NCI-H82 treated with DMSO at 0.1 percent for 48 hours (cell line): ENCODE measurements at regions not wholly inside any gene's neighbourhood (a gene's known extent, or its start where the extent isn't known, plus 50 kb on each side); places are given as distances from the start of the nearest gene placed in this dataset.
"Not testable (repeated sequence)": the region's sequence is repeated elsewhere in the genome, so short reads cannot be mapped to it uniquely, and the experiment has no call there.

Source experiments
- DNase-seq: peaks from one replicate; lab custom pipeline; 2025; ENCODE audit not compliant: unreplicated experiment; lab: John Stamatoyannopoulos, UW

GRCh38 chr1:219434923-219435297, 178.0 kb downstream of the ZC3H11B start:
- no peak for DNase-seq

- peak; percentile 22 for DNase-seq
Observed at GRCh38 chr1:219434285-219434922, 178.5 kb downstream of the ZC3H11B start.

GRCh38 chr1:219433496-219434131, 179.3 kb downstream of the ZC3H11B start:
- no peak for DNase-seq

GRCh38 chr1:219433001-219433400, 179.9 kb downstream of the ZC3H11B start:
- no peak for DNase-seq

GRCh38 chr1:219432191-219432606, 180.7 kb downstream of the ZC3H11B start:
- DNase-seq, result no peak

- DNase-seq, result no peak
Observed at GRCh38 chr1:219430419-219430818, 182.5 kb downstream of the ZC3H11B start.

- no peak for DNase-seq
Observed at GRCh38 chr1:219428651-219429050, 184.3 kb downstream of the ZC3H11B start.

GRCh38 chr1:219427989-219428388, 184.9 kb downstream of the ZC3H11B start:
- no peak for DNase-seq

- DNase-seq, result no peak
Observed at GRCh38 chr1:219427403-219427802, 185.5 kb downstream of the ZC3H11B start.

- DNase-seq, result no peak
Observed at GRCh38 chr1:219422811-219423598, 189.9 kb downstream of the ZC3H11B start.

- DNase-seq, result no peak
Observed at GRCh38 chr1:219420913-219421312, 192.0 kb downstream of the ZC3H11B start.

- DNase-seq, result no peak
Observed at GRCh38 chr1:219419860-219420259, 193.0 kb downstream of the ZC3H11B start.

GRCh38 chr1:219419065-219419464, 193.8 kb downstream of the ZC3H11B start:
- no peak for DNase-seq

GRCh38 chr1:219417610-219418009, 195.3 kb downstream of the ZC3H11B start:
- no peak for DNase-seq

GRCh38 chr1:219416598-219417238, 196.2 kb downstream of the ZC3H11B start:
- DNase-seq, result peak; percentile 17

GRCh38 chr1:219415915-219416314, 197.0 kb downstream of the ZC3H11B start:
- DNase-seq, result no peak

- DNase-seq, result no peak
Observed at GRCh38 chr1:219415433-219415832, 197.5 kb downstream of the ZC3H11B start.

- DNase-seq, result no peak
Observed at GRCh38 chr1:219414250-219414649, 198.7 kb downstream of the ZC3H11B start.

GRCh38 chr1:219413536-219413935, 199.4 kb downstream of the ZC3H11B start:
- no peak for DNase-seq

- no peak for DNase-seq
Observed at GRCh38 chr1:219412772-219413171, 200.1 kb downstream of the ZC3H11B start.

- not testable (repeated sequence) for DNase-seq
Observed at GRCh38 chr1:219410721-219411120, 202.2 kb downstream of the ZC3H11B start.
